ENCODE measurements at regions not wholly inside any gene's neighbourhood (a gene's known extent, or its start where the extent isn't known, plus 50 kb on each side); places are given as distances from the start of the nearest gene placed in this dataset.
A peak's percentile ranks its signal among the peaks of the same experiment; 100 is the strongest.

GRCh38 chr2:161059388-161059787, 100.8 kb upstream of the TANK start:
- DNase-seq (ENCODE audit: low read depth), result no peak
- TF ChIP-seq CTCF (IDR thresholded peaks at IDR 0.05; ENCODE audit: control insufficient read depth, insufficient read depth, low read depth, low read length, missing control alignments), result no peak
- no peak overlapping the region for H3K4me3 ChIP-seq (ENCODE audit: control insufficient read depth, low read depth, low read length)

- no peak for TF ChIP-seq CTCF (IDR thresholded peaks at IDR 0.05; ENCODE audit: control insufficient read depth, insufficient read depth, low read depth, low read length, missing control alignments)
- H3K4me3 ChIP-seq (ENCODE audit: control insufficient read depth, low read depth, low read length), result no peak overlapping the region
- DNase-seq (ENCODE audit: low read depth), result no peak
Observed at GRCh38 chr2:161061786-161062185, 98.4 kb upstream of the TANK start.

GRCh38 chr2:161063157-161063945, 96.9 kb upstream of the TANK start:
- no peak overlapping the region for H3K4me3 ChIP-seq (ENCODE audit: control insufficient read depth, low read depth, low read length)
- DNase-seq (ENCODE audit: low read depth), result peak; percentile 69
- TF ChIP-seq CTCF (IDR thresholded peaks at IDR 0.05; ENCODE audit: control insufficient read depth, insufficient read depth, low read depth, low read length, missing control alignments), result peak; percentile 87

GRCh38 chr2:161063946-161064306, 96.3 kb upstream of the TANK start:
- no peak for DNase-seq (ENCODE audit: low read depth)
- H3K4me3 ChIP-seq (ENCODE audit: control insufficient read depth, low read depth, low read length), result no peak overlapping the region
- no peak for TF ChIP-seq CTCF (IDR thresholded peaks at IDR 0.05; ENCODE audit: control insufficient read depth, insufficient read depth, low read depth, low read length, missing control alignments)

GRCh38 chr2:161067846-161068350, 92.3 kb upstream of the TANK start:
- no peak overlapping the region for H3K4me3 ChIP-seq (ENCODE audit: control insufficient read depth, low read depth, low read length)
- TF ChIP-seq CTCF (IDR thresholded peaks at IDR 0.05; ENCODE audit: control insufficient read depth, insufficient read depth, low read depth, low read length, missing control alignments), result no peak
- DNase-seq (ENCODE audit: low read depth), result no peak

- TF ChIP-seq CTCF (IDR thresholded peaks at IDR 0.05; ENCODE audit: control insufficient read depth, insufficient read depth, low read depth, low read length, missing control alignments), result no peak
- DNase-seq (ENCODE audit: low read depth), result no peak
- H3K4me3 ChIP-seq (ENCODE audit: control insufficient read depth, low read depth, low read length), result no peak overlapping the region
Observed at GRCh38 chr2:161068670-161069069, 91.6 kb upstream of the TANK start.

Measured in AG09309 (cell line).